ENCODE measurements at regions not wholly inside any gene's neighbourhood (a gene's known extent, or its start where the extent isn't known, plus 50 kb on each side); places are given as distances from the start of the nearest gene placed in this dataset.
A peak's percentile ranks its signal among the peaks of the same experiment; 100 is the strongest.

GRCh38 chr16:85381738-85382592 is 231.2 kb upstream of the GSE1 start:
- intact Hi-C loops (cut with DNase I; ENCODE audit: low total_unique reads) = no loop called here

GRCh38 chr16:85382717-85383118 is 230.4 kb upstream of the GSE1 start:
- WGBS, 2 donors = 79 to 81% methylated on average over 11 of the region's 11 CpGs
- H3K27me3 ChIP-seq = no peaks in the 10 kb centered on the region
- H3K36me3 ChIP-seq (ENCODE audit: low read depth, missing control alignments) = no peaks in the 10 kb centered on the region
- H3K4me1 ChIP-seq = peaks cover 80% of the 10 kb centered on the region
- TF ChIP-seq CTCF (IDR thresholded peaks at IDR 0.05) (no peak), POLR2A (IDR thresholded peaks at IDR 0.05) (no peak)
- intact Hi-C loops (cut with DNase I; ENCODE audit: low total_unique reads) = no loop called here
- no peak overlapping the region for H3K27ac ChIP-seq
- no peak for DNase-seq
- no peak overlapping the region for H3K4me3 ChIP-seq
- H3K9me3 ChIP-seq = no peaks in the 10 kb centered on the region

More at GRCh38 chr16:85381738-85382592, 231.2 kb upstream of the GSE1 start:
- Histone ChIP-seq H3K9me3 (no peaks in the 10 kb centered on the region), H3K36me3 (ENCODE audit: low read depth, missing control alignments) (no peaks in the 10 kb centered on the region), H3K27me3 (no peaks in the 10 kb centered on the region), H3K27ac (peak overlapping the region; percentile 39 to 67), H3K4me1 (peaks cover 88% of the 10 kb centered on the region), H3K4me3 (no peak overlapping the region)
- peak; percentile 83 for DNase-seq
- WGBS, 2 donors = 27 to 65% methylated on average over 10 to 26 of the region's 26 CpGs
- no peak for TF ChIP-seq POLR2A (IDR thresholded peaks at IDR 0.05)
- TF ChIP-seq CTCF (IDR thresholded peaks at IDR 0.05) = no peak

GRCh38 chr16:85383836-85384832 is 229.0 kb upstream of the GSE1 start:
- no peaks in the 10 kb centered on the region for H3K9me3 ChIP-seq
- no peak for DNase-seq
- intact Hi-C loops (cut with DNase I; ENCODE audit: low total_unique reads) = no loop called here
- H3K27ac ChIP-seq = peak overlapping the region; percentile 14 to 59
- TF ChIP-seq POLR2A (IDR thresholded peaks at IDR 0.05) (no peak), CTCF (IDR thresholded peaks at IDR 0.05) (no peak)
- H3K4me1 ChIP-seq = peaks cover 66% of the 10 kb centered on the region
- H3K4me3 ChIP-seq = no peak overlapping the region
- H3K36me3 ChIP-seq (ENCODE audit: low read depth, missing control alignments) = no peaks in the 10 kb centered on the region
- 38 to 58% methylated on average over 13 to 19 of the region's 19 CpGs for WGBS, 2 donors
- no peaks in the 10 kb centered on the region for H3K27me3 ChIP-seq

- no peak for TF ChIP-seq POLR2A (IDR thresholded peaks at IDR 0.05)
- no peak for TF ChIP-seq CTCF (IDR thresholded peaks at IDR 0.05)
- 74 to 84% methylated on average over 10 to 15 of the region's 20 CpGs for WGBS, 2 donors
- peak overlapping the region; percentile 14 to 59 for H3K27ac ChIP-seq
- H3K36me3 ChIP-seq (ENCODE audit: low read depth, missing control alignments) = no peaks in the 10 kb centered on the region
- peaks cover 64% of the 10 kb centered on the region for H3K4me1 ChIP-seq
- H3K27me3 ChIP-seq = no peaks in the 10 kb centered on the region
- DNase-seq = no peak
- H3K4me3 ChIP-seq = no peak overlapping the region
- intact Hi-C loops (cut with DNase I; ENCODE audit: low total_unique reads) = no loop called here
- H3K9me3 ChIP-seq = no peaks in the 10 kb centered on the region
These were observed 228.2 kb upstream of the GSE1 start for GRCh38 chr16:85384833-85385462.
